DND-41 (cell line): ENCODE measurements at regions not wholly inside any gene's neighbourhood (a gene's known extent, or its start where the extent isn't known, plus 50 kb on each side); places are given as distances from the start of the nearest gene placed in this dataset.

ENCODE experiments used
- ATAC-seq: fragments of 200-7000 bp; cut with Tn5 transposase; 3 replicates; pipeline ENCODE4 v1.9.1; 2021; ENCODE audit warnings: low read depth; ENCODE audit not compliant: insufficient read depth
- DNase-seq: peaks from one replicate; pipeline ENCODE4 v3.0.0-alpha.2; 2020
- H2AFZ ChIP-seq: 2 replicates; pipeline ENCODE4 v1.6.0; 2012; ENCODE audit warnings: low read depth, low read length
- H3K27ac ChIP-seq: 2 replicates; pipeline ENCODE4 v1.5.1; 2012; ENCODE audit warnings: low read length, inconsistent platforms
- H3K27me3 ChIP-seq: fragments of 200-600 bp; sonication (generic); 2 replicates; pipeline ENCODE4 v1.6.0; 2012; ENCODE audit warnings: low read length, mild to moderate bottlenecking, inconsistent platforms; ENCODE audit not compliant: insufficient read depth, poor library complexity
- H3K36me3 ChIP-seq: 2 replicates; pipeline ENCODE4 v1.5.1; 2012; ENCODE audit warnings: low read length, inconsistent platforms; ENCODE audit not compliant: insufficient read depth
- H3K4me1 ChIP-seq: 2 replicates; pipeline ENCODE4 v1.5.1; 2012; ENCODE audit warnings: mild to moderate bottlenecking, low read length; ENCODE audit not compliant: insufficient read depth
- H3K4me2 ChIP-seq: 2 replicates; pipeline ENCODE4 v1.6.0; 2012; ENCODE audit warnings: mild to moderate bottlenecking, moderate library complexity, low read length, inconsistent platforms; ENCODE audit not compliant: insufficient read depth
- H3K4me3 ChIP-seq, 2 experiments: fragments of 200-600 bp in 1 of 2; shearing (Covaris generic) in 1 of 2; 2 replicates each; pipeline ENCODE4 v1.5.1; 2012 to 2016; ENCODE audit warnings: inconsistent platforms in 2 of 2, low read length in 2 of 2, mild to moderate bottlenecking in 2 of 2, low read depth in 1 of 2, moderate library complexity in 1 of 2
- H3K79me2 ChIP-seq: 2 replicates; pipeline ENCODE4 v1.6.0; 2012; ENCODE audit warnings: low read length, inconsistent platforms; ENCODE audit not compliant: insufficient read depth
- H3K9ac ChIP-seq: 2 replicates; pipeline ENCODE4 v1.6.0; 2012; ENCODE audit warnings: low read depth, mild to moderate bottlenecking, inconsistent platforms, low read length, moderate library complexity
- H3K9me3 ChIP-seq: 2 replicates; pipeline ENCODE4 v1.5.1; 2012; ENCODE audit warnings: low read length, moderate library complexity, mild to moderate bottlenecking, inconsistent platforms; ENCODE audit not compliant: insufficient read depth, severe bottlenecking
- H4K20me1 ChIP-seq: 2 replicates; pipeline ENCODE4 v1.6.0; 2012; ENCODE audit warnings: low read length; ENCODE audit not compliant: insufficient read depth
- EZH2 ChIP-seq: IDR thresholded peaks from 3 replicates; pipeline ENCODE4 v1.6.1; 2012; ENCODE audit warnings: borderline replicate concordance, low read depth, mild to moderate bottlenecking, moderate library complexity, low read length, inconsistent platforms; ENCODE audit not compliant: severe bottlenecking
- TF ChIP-seq, protein P1 (sequence below): IDR thresholded peaks from 2 replicates; pipeline ENCODE4 v1.5.1; 2012; ENCODE audit warnings: borderline replicate concordance, low read length, moderate library complexity, mild to moderate bottlenecking; ENCODE audit not compliant: poor library complexity, severe bottlenecking; ENCODE audit errors: extremely low read depth

DNA sequence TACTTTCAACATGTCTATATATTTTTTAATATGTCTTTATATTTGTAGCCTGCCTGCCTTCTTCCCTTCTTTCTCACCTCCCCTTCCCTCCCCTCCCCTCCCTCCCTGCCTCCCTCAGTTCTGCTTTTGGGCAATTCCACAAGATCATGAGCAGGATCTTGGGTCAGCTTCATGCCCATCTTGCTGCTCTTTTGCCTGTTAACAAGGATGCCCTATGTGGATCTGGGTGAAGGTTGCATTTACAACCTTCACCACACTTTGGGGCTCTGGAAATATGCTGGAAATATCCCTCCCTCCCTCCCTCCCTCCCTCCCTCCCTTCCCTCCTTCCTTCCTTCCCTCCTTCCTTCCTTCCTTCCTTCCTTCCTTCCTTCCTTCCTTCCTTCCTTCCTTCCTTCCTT is 334.1 kb upstream of the FAM98A start:
- H3K4me1 ChIP-seq = no peaks in the 10 kb centered on the region
- no peak for TF ChIP-seq EZH2
- TF ChIP-seq, protein P1, sequence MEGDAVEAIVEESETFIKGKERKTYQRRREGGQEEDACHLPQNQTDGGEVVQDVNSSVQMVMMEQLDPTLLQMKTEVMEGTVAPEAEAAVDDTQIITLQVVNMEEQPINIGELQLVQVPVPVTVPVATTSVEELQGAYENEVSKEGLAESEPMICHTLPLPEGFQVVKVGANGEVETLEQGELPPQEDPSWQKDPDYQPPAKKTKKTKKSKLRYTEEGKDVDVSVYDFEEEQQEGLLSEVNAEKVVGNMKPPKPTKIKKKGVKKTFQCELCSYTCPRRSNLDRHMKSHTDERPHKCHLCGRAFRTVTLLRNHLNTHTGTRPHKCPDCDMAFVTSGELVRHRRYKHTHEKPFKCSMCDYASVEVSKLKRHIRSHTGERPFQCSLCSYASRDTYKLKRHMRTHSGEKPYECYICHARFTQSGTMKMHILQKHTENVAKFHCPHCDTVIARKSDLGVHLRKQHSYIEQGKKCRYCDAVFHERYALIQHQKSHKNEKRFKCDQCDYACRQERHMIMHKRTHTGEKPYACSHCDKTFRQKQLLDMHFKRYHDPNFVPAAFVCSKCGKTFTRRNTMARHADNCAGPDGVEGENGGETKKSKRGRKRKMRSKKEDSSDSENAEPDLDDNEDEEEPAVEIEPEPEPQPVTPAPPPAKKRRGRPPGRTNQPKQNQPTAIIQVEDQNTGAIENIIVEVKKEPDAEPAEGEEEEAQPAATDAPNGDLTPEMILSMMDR = no peak
- ATAC-seq = no peak

DNA sequence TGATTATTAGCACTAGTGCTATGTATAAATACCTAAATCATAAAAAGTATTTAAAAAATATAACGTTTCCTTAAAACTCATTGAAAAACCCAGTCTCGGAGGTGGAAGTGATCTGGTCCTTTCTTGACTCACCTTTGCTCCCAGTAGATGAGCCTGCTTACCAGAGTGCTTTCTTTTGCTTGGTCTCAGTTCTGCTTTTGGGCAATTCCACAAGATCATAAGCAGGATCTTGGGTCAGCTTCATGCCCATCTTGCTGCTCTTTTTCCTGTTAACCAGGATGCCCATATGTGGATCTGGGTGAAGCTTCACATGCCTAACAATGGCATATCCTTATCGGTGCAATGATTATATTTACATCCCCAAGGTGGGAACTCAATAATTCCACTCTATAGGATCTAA is 332.1 kb upstream of the FAM98A start:
- no peaks in the 10 kb centered on the region for H4K20me1 ChIP-seq
- no peaks in the 10 kb centered on the region for H3K27me3 ChIP-seq
- no peak overlapping the region for H3K4me3 ChIP-seq
- no peak for TF ChIP-seq EZH2
- TF ChIP-seq, protein P1 = no peak
- no peak for DNase-seq
- H3K9me3 ChIP-seq = no peaks in the 10 kb centered on the region
- H3K4me2 ChIP-seq = no peak overlapping the region
- no peaks in the 10 kb centered on the region for H3K4me1 ChIP-seq
- ATAC-seq = no peak
- no peak overlapping the region for H3K9ac ChIP-seq
- H3K79me2 ChIP-seq = no peaks in the 10 kb centered on the region
- H3K27ac ChIP-seq = no peak overlapping the region
- no peak overlapping the region for H2AFZ ChIP-seq
- no peaks in the 10 kb centered on the region for H3K36me3 ChIP-seq

More for the DNA sequence above, 334.1 kb upstream of the FAM98A start:
- no peaks in the 10 kb centered on the region for H3K27me3 ChIP-seq
- no peak overlapping the region for H3K4me2 ChIP-seq
- no peaks in the 10 kb centered on the region for H3K36me3 ChIP-seq
- no peak for DNase-seq
- H4K20me1 ChIP-seq = no peaks in the 10 kb centered on the region
- no peaks in the 10 kb centered on the region for H3K79me2 ChIP-seq
- no peak overlapping the region for H3K27ac ChIP-seq
- no peaks in the 10 kb centered on the region for H3K9me3 ChIP-seq
- H3K9ac ChIP-seq = no peak overlapping the region
- no peak overlapping the region for H2AFZ ChIP-seq
- H3K4me3 ChIP-seq = no peak overlapping the region

DNA sequence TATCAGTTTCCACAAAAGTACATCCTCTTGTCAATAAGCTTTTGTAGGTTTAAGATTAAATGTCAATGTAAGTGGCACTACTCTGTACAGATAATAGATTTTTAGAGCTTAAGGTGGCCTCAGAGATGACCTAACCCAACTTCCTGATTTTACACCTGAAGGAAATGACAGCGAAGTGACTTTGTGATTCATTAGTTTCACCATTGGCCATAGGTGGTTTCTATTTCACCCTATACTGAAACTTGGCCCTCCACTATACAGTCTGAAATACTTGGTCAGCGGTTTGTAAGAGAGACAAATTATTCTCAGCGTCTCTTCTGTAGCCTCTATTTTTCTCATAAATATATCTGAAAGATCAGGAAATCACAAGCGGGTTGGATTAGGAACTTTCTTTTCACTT is 330.4 kb upstream of the FAM98A start:
- Histone ChIP-seq H3K4me3 (no peak overlapping the region), H3K4me2 (no peak overlapping the region), H3K27me3 (no peaks in the 10 kb centered on the region), H3K36me3 (no peaks in the 10 kb centered on the region), H3K27ac (no peak overlapping the region), H3K9ac (no peak overlapping the region), H4K20me1 (no peaks in the 10 kb centered on the region), H2AFZ (no peak overlapping the region), H3K4me1 (no peaks in the 10 kb centered on the region), H3K79me2 (no peaks in the 10 kb centered on the region), H3K9me3 (no peaks in the 10 kb centered on the region)
- ATAC-seq (no peak), DNase-seq (no peak)
- no peak for TF ChIP-seq EZH2
- TF ChIP-seq, protein P1 = no peak

DNA sequence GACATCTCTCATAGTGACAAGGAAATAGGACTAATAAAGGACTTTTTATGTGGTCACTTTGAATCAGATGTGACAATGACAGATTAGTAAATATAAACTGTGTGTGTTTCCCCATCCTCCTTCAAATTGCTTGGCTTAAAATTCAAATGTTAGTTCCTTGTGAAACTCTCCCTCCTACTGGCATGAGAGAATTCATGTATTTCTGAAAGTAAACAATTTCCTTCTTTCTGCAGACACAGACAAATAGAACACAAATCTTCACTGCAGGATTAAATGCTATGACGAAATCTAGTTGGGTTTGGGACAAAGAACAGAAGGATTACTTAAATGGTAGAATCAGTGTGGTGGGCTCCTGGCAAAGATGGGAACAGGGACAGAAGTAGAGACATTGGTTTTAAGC is 328.7 kb upstream of the FAM98A start:
- Histone ChIP-seq H3K79me2 (no peaks in the 10 kb centered on the region), H3K9ac (no peak overlapping the region), H3K4me1 (no peaks in the 10 kb centered on the region), H3K36me3 (no peaks in the 10 kb centered on the region), H3K27ac (no peak overlapping the region), H3K4me3 (no peak overlapping the region), H4K20me1 (no peaks in the 10 kb centered on the region), H3K9me3 (no peaks in the 10 kb centered on the region), H3K27me3 (no peaks in the 10 kb centered on the region), H2AFZ (no peak overlapping the region), H3K4me2 (no peak overlapping the region)
- no peak for TF ChIP-seq EZH2
- TF ChIP-seq, protein P1 = no peak
- no peak for DNase-seq
- no peak for ATAC-seq
